OCI-LY1 (cell line): ENCODE measurements at regions not wholly inside any gene's neighbourhood (a gene's known extent, or its start where the extent isn't known, plus 50 kb on each side); places are given as distances from the start of the nearest gene placed in this dataset.

Experiments used
- EZH2 ChIP-seq: fragments of 200-600 bp; sonication (generic), shearing (Covaris generic); IDR thresholded peaks from 2 replicates; pipeline ENCODE4 v1.8.0; 2017; ENCODE audit warnings: borderline replicate concordance, mixed run types, mild to moderate bottlenecking, antibody characterized with exemption, low read length, moderate library complexity, mixed read lengths
- TF ChIP-seq, protein P1 (sequence below): fragments of 200-600 bp; sonication (generic), shearing (Covaris generic); IDR thresholded peaks from 2 replicates; pipeline ENCODE4 v1.5.1; 2017; ENCODE audit warnings: mild to moderate bottlenecking, antibody characterized with exemption, low read length, moderate library complexity, mixed read lengths

DNA sequence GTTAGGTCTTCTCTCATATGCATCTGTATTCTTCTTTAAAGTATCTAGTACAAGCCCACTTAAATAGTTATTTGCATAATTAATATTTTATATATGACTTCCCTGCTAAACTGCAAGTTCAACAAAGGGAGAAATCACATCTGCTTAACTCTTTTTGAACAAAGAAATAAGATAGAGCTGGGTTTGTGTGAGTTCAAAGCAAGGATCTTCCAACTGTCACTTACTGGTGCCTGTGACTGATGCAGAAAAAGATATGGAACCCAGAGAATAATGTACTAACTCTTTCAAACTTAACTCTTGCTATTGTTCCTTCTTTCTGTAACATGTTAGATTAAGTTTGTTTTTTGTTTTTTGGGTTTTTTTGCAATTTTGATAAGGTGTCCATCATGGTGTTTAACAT is 71.3 kb upstream of the SP4 start:
- TF ChIP-seq EZH2: no peak
- TF ChIP-seq, protein P1, sequence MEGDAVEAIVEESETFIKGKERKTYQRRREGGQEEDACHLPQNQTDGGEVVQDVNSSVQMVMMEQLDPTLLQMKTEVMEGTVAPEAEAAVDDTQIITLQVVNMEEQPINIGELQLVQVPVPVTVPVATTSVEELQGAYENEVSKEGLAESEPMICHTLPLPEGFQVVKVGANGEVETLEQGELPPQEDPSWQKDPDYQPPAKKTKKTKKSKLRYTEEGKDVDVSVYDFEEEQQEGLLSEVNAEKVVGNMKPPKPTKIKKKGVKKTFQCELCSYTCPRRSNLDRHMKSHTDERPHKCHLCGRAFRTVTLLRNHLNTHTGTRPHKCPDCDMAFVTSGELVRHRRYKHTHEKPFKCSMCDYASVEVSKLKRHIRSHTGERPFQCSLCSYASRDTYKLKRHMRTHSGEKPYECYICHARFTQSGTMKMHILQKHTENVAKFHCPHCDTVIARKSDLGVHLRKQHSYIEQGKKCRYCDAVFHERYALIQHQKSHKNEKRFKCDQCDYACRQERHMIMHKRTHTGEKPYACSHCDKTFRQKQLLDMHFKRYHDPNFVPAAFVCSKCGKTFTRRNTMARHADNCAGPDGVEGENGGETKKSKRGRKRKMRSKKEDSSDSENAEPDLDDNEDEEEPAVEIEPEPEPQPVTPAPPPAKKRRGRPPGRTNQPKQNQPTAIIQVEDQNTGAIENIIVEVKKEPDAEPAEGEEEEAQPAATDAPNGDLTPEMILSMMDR: no peak
